BE2C (cell line): ENCODE measurements at regions not wholly inside any gene's neighbourhood (a gene's known extent, or its start where the extent isn't known, plus 50 kb on each side); places are given as distances from the start of the nearest gene placed in this dataset.

Experiments
- DNase-seq: peaks from one replicate; pipeline ENCODE4 v3.0.0-alpha.2; 2020
- H3K27me3 ChIP-seq: fragments of 250-450 bp; sonication (Bioruptor Pico); 2 replicates; pipeline ENCODE4 v1.5.1; 2020; ENCODE audit warnings: mild to moderate bottlenecking
- H3K36me3 ChIP-seq: fragments of 250-450 bp; sonication (Bioruptor Pico); 2 replicates; pipeline ENCODE4 v1.5.1; 2020; ENCODE audit warnings: mild to moderate bottlenecking
- H3K4me1 ChIP-seq: fragments of 250-450 bp; sonication (Bioruptor Pico); 2 replicates; pipeline ENCODE4 v1.5.1; 2020
- H3K4me3 ChIP-seq: 2 replicates; pipeline ENCODE4 v1.5.1; 2011; ENCODE audit warnings: low read depth, low read length
- H3K9me3 ChIP-seq: fragments of 250-450 bp; sonication (Bioruptor Pico); 2 replicates; pipeline ENCODE4 v1.5.1; 2020
- CTCF ChIP-seq: IDR thresholded peaks from 2 replicates; pipeline ENCODE4 v1.5.1; 2012; ENCODE audit warnings: mild to moderate bottlenecking, low read depth, low read length

GRCh38 chrX:43527801-43528200 lies 128.3 kb upstream of the MAOA start:
- Histone ChIP-seq H3K4me3 (no peak overlapping the region), H3K9me3 (no peaks in the 10 kb centered on the region), H3K36me3 (no peaks in the 10 kb centered on the region), H3K27me3 (no peaks in the 10 kb centered on the region), H3K4me1 (no peaks in the 10 kb centered on the region)
- DNase-seq: no peak
- TF ChIP-seq CTCF: no peak

GRCh38 chrX:43530837-43531236 lies 125.3 kb upstream of the MAOA start:
- H3K27me3 ChIP-seq: no peaks in the 10 kb centered on the region
- H3K4me3 ChIP-seq: no peak overlapping the region
- DNase-seq: no peak
- no peaks in the 10 kb centered on the region for H3K4me1 ChIP-seq
- H3K9me3 ChIP-seq: no peaks in the 10 kb centered on the region
- no peak for TF ChIP-seq CTCF
- no peaks in the 10 kb centered on the region for H3K36me3 ChIP-seq

- Histone ChIP-seq H3K4me1 (no peaks in the 10 kb centered on the region), H3K36me3 (no peaks in the 10 kb centered on the region), H3K9me3 (no peaks in the 10 kb centered on the region), H3K4me3 (no peak overlapping the region), H3K27me3 (no peaks in the 10 kb centered on the region)
- no peak for DNase-seq
- TF ChIP-seq CTCF: no peak
These were observed 115.8 kb upstream of the MAOA start for GRCh38 chrX:43540318-43540717.

- H3K4me1 ChIP-seq: no peaks in the 10 kb centered on the region
- H3K27me3 ChIP-seq: no peaks in the 10 kb centered on the region
- no peaks in the 10 kb centered on the region for H3K9me3 ChIP-seq
- H3K4me3 ChIP-seq: no peak overlapping the region
- no peak for DNase-seq
- no peak for TF ChIP-seq CTCF
- H3K36me3 ChIP-seq: no peaks in the 10 kb centered on the region
These were observed 104.5 kb upstream of the MAOA start for GRCh38 chrX:43551590-43551989.

- DNase-seq: no peak
- H3K4me3 ChIP-seq: no peak overlapping the region
- H3K9me3 ChIP-seq: no peaks in the 10 kb centered on the region
These were observed 103.9 kb upstream of the MAOA start for GRCh38 chrX:43552156-43552555.

GRCh38 chrX:43552703-43553102 lies 103.4 kb upstream of the MAOA start:
- H3K36me3 ChIP-seq: no peaks in the 10 kb centered on the region
- no peak overlapping the region for H3K4me3 ChIP-seq
- H3K4me1 ChIP-seq: no peaks in the 10 kb centered on the region
- no peaks in the 10 kb centered on the region for H3K27me3 ChIP-seq
- no peak for TF ChIP-seq CTCF
- DNase-seq: no peak
- no peaks in the 10 kb centered on the region for H3K9me3 ChIP-seq

More at GRCh38 chrX:43552156-43552555, 103.9 kb upstream of the MAOA start:
- TF ChIP-seq CTCF: no peak
- Histone ChIP-seq H3K4me1 (no peaks in the 10 kb centered on the region), H3K36me3 (no peaks in the 10 kb centered on the region), H3K27me3 (no peaks in the 10 kb centered on the region)
